CD14-positive monocyte (primary cell): ENCODE measurements at regions not wholly inside any gene's neighbourhood (a gene's known extent, or its start where the extent isn't known, plus 50 kb on each side); places are given as distances from the start of the nearest gene placed in this dataset.

Source experiments
- DNase-seq, 3 donors: peaks; one replicate each; pipeline ENCODE4 v3.0.0-alpha.2; 2011 to 2022
- H2AFZ ChIP-seq: 2 replicates; pipeline ENCODE4 v1.6.0; 2012; ENCODE audit warnings: mild to moderate bottlenecking, low read depth, low read length, inconsistent platforms; ENCODE audit not compliant: insufficient read depth, poor library complexity, severe bottlenecking
- H3K27ac ChIP-seq, 2 donors: 1 replicate in 1 of 2; 2 replicates in 1 of 2; pipeline ENCODE4 v1.5.1; 2012 to 2013; ENCODE audit warnings: low read length in 2 of 2, control low read depth in 1 of 2, inconsistent platforms in 1 of 2, low read depth in 1 of 2, mild to moderate bottlenecking in 1 of 2
- H3K27me3 ChIP-seq, 2 donors: one replicate each; pipeline versions ENCODE4 v1.6.0 to v1.6.1; 2011 to 2013; ENCODE audit warnings: low read length in 2 of 2; ENCODE audit not compliant: control insufficient read depth in 2 of 2, insufficient read depth in 2 of 2
- H3K36me3 ChIP-seq, 2 donors: replicated peaks in 1 of 2; 1 replicate in 1 of 2; 2 replicates in 1 of 2; pipeline versions ENCODE4 v1.5.1 to v1.6.1; 2012 to 2013; ENCODE audit warnings: low read length in 2 of 2, control low read depth in 1 of 2, inconsistent platforms in 1 of 2, mild to moderate bottlenecking in 1 of 2; ENCODE audit not compliant: insufficient read depth in 2 of 2, control insufficient read depth in 1 of 2
- H3K4me1 ChIP-seq, 2 donors: 1 replicate in 1 of 2; 2 replicates in 1 of 2; pipeline versions ENCODE4 v1.5.1 to v1.6.1; 2012 to 2013; ENCODE audit warnings: low read length in 2 of 2, control low read depth in 1 of 2, inconsistent platforms in 1 of 2, mild to moderate bottlenecking in 1 of 2, moderate library complexity in 1 of 2; ENCODE audit not compliant: insufficient read depth in 2 of 2, control insufficient read depth in 1 of 2
- H3K4me2 ChIP-seq: replicated peaks from 2 replicates; pipeline ENCODE3; 2012; ENCODE audit warnings: low read length, moderate library complexity, mild to moderate bottlenecking; ENCODE audit not compliant: poor library complexity, severe bottlenecking; ENCODE audit errors: extremely low read depth
- H3K4me3 ChIP-seq, 3 experiments: fragments of 200-600 bp in 1 of 3; sonication (generic) in 1 of 3; replicated peaks in 1 of 3; 1 replicate in 2 of 3; 2 replicates in 1 of 3; pipeline ENCODE4 v1.5.1; 2011 to 2013; ENCODE audit warnings: low read length in 3 of 3, mild to moderate bottlenecking in 3 of 3, control low read depth in 2 of 3, low read depth in 2 of 3, inconsistent platforms in 1 of 3, moderate library complexity in 1 of 3
- H3K79me2 ChIP-seq: 2 replicates; pipeline ENCODE4 v1.6.0; 2012; ENCODE audit warnings: mild to moderate bottlenecking, control low read depth, inconsistent platforms, low read length, moderate library complexity; ENCODE audit not compliant: insufficient read depth
- H3K9ac ChIP-seq: 2 replicates; pipeline ENCODE4 v1.6.0; 2017; ENCODE audit warnings: low read length, mild to moderate bottlenecking; ENCODE audit not compliant: insufficient read depth, poor library complexity, severe bottlenecking
- H3K9me3 ChIP-seq, 2 donors: replicated peaks in 1 of 2; 1 replicate in 1 of 2; 2 replicates in 1 of 2; pipeline versions ENCODE4 v1.5.1 to v1.6.1; 2012 to 2013; ENCODE audit warnings: low read length in 2 of 2, control low read depth in 1 of 2; ENCODE audit not compliant: control insufficient read depth in 1 of 2, insufficient read depth in 1 of 2
- H4K20me1 ChIP-seq: 2 replicates; pipeline ENCODE4 v1.6.0; 2012; ENCODE audit warnings: mild to moderate bottlenecking, low read length, control low read depth, moderate library complexity; ENCODE audit not compliant: insufficient read depth
- H3K27ac Mint-ChIP-seq, 7 donors: one replicate each; pipeline ENCODE4 v1.8.0; 2020; ENCODE audit warnings: mild to moderate bottlenecking in 7 of 7, mixed read lengths in 7 of 7, moderate library complexity in 6 of 7, inconsistent platforms in 2 of 7
- H3K27me3 Mint-ChIP-seq, 3 donors: one replicate each; pipeline ENCODE4 v1.8.0; 2021 to 2022; ENCODE audit warnings: low read depth in 3 of 3, mild to moderate bottlenecking in 3 of 3, mixed read lengths in 3 of 3, moderate library complexity in 3 of 3, inconsistent platforms in 1 of 3
- H3K36me3 Mint-ChIP-seq, 2 donors: one replicate each; pipeline ENCODE4 v1.8.0; 2020; ENCODE audit warnings: mixed read lengths in 2 of 2, inconsistent platforms in 1 of 2, mild to moderate bottlenecking in 1 of 2
- H3K4me1 Mint-ChIP-seq: one replicate; pipeline ENCODE4 v1.8.0; 2020; ENCODE audit warnings: mild to moderate bottlenecking, mixed read lengths
- H3K4me3 Mint-ChIP-seq, 2 donors: one replicate each; pipeline ENCODE4 v1.8.0; 2020; ENCODE audit warnings: mild to moderate bottlenecking in 2 of 2, mixed read lengths in 2 of 2, moderate library complexity in 1 of 2
- H3K9me3 Mint-ChIP-seq, 7 donors: one replicate each; pipeline ENCODE4 v1.8.0; 2020 to 2022; ENCODE audit warnings: mixed read lengths in 7 of 7, mild to moderate bottlenecking in 6 of 7, moderate library complexity in 6 of 7, inconsistent platforms in 2 of 7
- WGBS: methylation state at CpG from one replicate; pipeline ENCODE4 v1.1.5; 2013; ENCODE audit warnings: missing lambda C conversion rate; ENCODE audit not compliant: insufficient coverage; 5-methylcytosine and 5-hydroxymethylcytosine counted together
- intact Hi-C, 2 donors: fragments of 100-400 bp; cut with micrococcal nuclease; formaldehyde crosslinking; loops; one replicate each; pipeline versions ENCODE4 v1.15.0 to v1.15.1; 2023
- TF ChIP-seq, protein P1 (sequence below): fragments of 200-600 bp; IDR thresholded peaks from one replicate; pipeline ENCODE4 v1.8.0; 2022; ENCODE audit warnings: antibody characterized with exemption, mild to moderate bottlenecking

DNA sequence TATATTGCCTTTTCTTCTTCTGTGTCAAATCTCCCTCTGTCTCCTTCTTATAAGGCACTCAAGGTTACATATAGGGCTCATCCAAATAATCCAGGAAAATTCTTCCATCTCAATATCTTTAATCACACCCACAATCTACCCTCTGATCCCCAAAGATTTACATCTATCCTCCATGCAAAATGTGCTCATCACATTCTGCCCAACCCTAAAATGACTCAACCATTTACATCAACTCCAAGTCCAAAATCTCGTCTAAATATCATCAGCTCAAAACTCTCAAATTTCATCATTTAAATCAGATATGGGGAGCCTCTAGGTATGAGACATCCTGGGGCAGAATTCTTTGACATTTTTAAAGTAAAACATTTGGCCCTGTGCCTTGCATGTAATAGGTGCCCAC, 1349.8 kb downstream of the SUCLG1 start:
- Histone ChIP-seq H3K27me3 (no peaks in the 10 kb centered on the region), H3K4me2 (no peak overlapping the region), H4K20me1 (no peaks in the 10 kb centered on the region), H3K36me3 (no peaks in the 10 kb centered on the region), H3K4me1 (no peaks in the 10 kb centered on the region), H3K9me3 (peaks cover 0 to 3% of the 10 kb centered on the region in 2 donors), H3K9ac (no peak overlapping the region), H3K27ac (no peak overlapping the region), H2AFZ (no peak overlapping the region), H3K79me2 (no peaks in the 10 kb centered on the region), H3K4me3 (no peak overlapping the region)
- H3K27ac Mint-ChIP-seq: no peak overlapping the region
- H3K4me1 Mint-ChIP-seq: no peaks in the 10 kb centered on the region
- H3K4me3 Mint-ChIP-seq: no peak overlapping the region
- H3K36me3 Mint-ChIP-seq: no peaks in the 10 kb centered on the region
- TF ChIP-seq, protein P1, sequence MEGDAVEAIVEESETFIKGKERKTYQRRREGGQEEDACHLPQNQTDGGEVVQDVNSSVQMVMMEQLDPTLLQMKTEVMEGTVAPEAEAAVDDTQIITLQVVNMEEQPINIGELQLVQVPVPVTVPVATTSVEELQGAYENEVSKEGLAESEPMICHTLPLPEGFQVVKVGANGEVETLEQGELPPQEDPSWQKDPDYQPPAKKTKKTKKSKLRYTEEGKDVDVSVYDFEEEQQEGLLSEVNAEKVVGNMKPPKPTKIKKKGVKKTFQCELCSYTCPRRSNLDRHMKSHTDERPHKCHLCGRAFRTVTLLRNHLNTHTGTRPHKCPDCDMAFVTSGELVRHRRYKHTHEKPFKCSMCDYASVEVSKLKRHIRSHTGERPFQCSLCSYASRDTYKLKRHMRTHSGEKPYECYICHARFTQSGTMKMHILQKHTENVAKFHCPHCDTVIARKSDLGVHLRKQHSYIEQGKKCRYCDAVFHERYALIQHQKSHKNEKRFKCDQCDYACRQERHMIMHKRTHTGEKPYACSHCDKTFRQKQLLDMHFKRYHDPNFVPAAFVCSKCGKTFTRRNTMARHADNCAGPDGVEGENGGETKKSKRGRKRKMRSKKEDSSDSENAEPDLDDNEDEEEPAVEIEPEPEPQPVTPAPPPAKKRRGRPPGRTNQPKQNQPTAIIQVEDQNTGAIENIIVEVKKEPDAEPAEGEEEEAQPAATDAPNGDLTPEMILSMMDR: no peak
- no peaks in the 10 kb centered on the region for H3K27me3 Mint-ChIP-seq
- intact Hi-C loops: no loop called here
- H3K9me3 Mint-ChIP-seq: peaks cover 0 to 9% (median 4%) of the 10 kb centered on the region in 7 donors
- no CpG with 5 or more reads among the region's 1 CpG for WGBS
- DNase-seq: no peak

DNA sequence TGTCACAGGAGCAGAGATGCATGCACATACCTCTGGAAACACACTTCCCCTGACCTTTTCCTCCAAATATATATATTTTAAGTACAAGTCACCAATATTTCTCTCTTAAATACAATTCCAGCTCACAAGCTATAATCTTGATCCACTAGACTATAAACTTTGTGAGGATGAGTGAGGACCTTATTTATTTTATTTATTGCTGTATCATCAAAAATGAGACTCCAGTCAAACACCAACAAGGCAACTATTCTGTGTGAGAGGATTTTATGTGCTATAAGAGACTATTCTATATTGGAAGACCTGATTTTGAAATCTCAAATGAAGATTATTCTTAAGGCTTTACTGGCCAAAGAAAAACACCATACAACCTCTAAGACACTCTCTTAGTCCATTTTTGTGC, 1352.2 kb downstream of the SUCLG1 start:
- intact Hi-C loops: no loop called here
- Histone ChIP-seq H3K36me3 (no peaks in the 10 kb centered on the region), H3K4me3 (no peak overlapping the region), H3K79me2 (no peaks in the 10 kb centered on the region), H3K27me3 (no peaks in the 10 kb centered on the region), H4K20me1 (no peaks in the 10 kb centered on the region), H3K9me3 (peaks cover 3 to 4% of the 10 kb centered on the region in 2 donors), H3K4me1 (no peaks in the 10 kb centered on the region), H3K4me2 (no peak overlapping the region), H2AFZ (no peak overlapping the region), H3K27ac (no peak overlapping the region), H3K9ac (no peak overlapping the region)
- no peak overlapping the region for H3K4me3 Mint-ChIP-seq
- H3K27ac Mint-ChIP-seq: no peak overlapping the region
- no peaks in the 10 kb centered on the region for H3K4me1 Mint-ChIP-seq
- H3K36me3 Mint-ChIP-seq: no peaks in the 10 kb centered on the region
- no peak for DNase-seq
- TF ChIP-seq, protein P1: no peak
- H3K27me3 Mint-ChIP-seq: no peaks in the 10 kb centered on the region
- peaks cover 2 to 18% (median 6%) of the 10 kb centered on the region in 7 donors for H3K9me3 Mint-ChIP-seq
